Peyer's patch (tissue), 4 donors: ENCODE measurements at regions not wholly inside any gene's neighbourhood (a gene's known extent, or its start where the extent isn't known, plus 50 kb on each side); places are given as distances from the start of the nearest gene placed in this dataset.
"Not testable (repeated sequence)": the region's sequence is repeated elsewhere in the genome, so short reads cannot be mapped to it uniquely, and the experiment has no call there.

Source experiments
- DNase-seq, 3 donors: peaks; one replicate each; pipeline ENCODE4 v3.0.0-alpha.2; 2017 to 2019
- H3K27ac ChIP-seq, 4 donors: fragments of 200-600 bp; sonication (generic); one replicate each; pipeline ENCODE4 v1.5.1; 2016 to 2019
- H3K27me3 ChIP-seq, 2 donors: fragments of 200-600 bp; sonication (generic); one replicate each; pipeline ENCODE4 v1.5.1; 2019
- H3K36me3 ChIP-seq, 3 donors: fragments of 200-600 bp; sonication (generic); one replicate each; pipeline ENCODE4 v1.5.1; 2016 to 2019
- H3K4me1 ChIP-seq, 4 donors: fragments of 200-600 bp; sonication (generic); one replicate each; pipeline ENCODE4 v1.5.1; 2016 to 2019
- H3K4me3 ChIP-seq, 4 donors: fragments of 200-600 bp; sonication (generic); 1 replicate in 3 of 4; 2 replicates in 1 of 4; pipeline ENCODE4 v1.5.1; 2016 to 2019; ENCODE audit warnings: mild to moderate bottlenecking in 1 of 4
- H3K9me3 ChIP-seq, 4 donors: fragments of 200-600 bp; sonication (generic); one replicate each; pipeline ENCODE4 v1.5.1; 2016 to 2019; ENCODE audit warnings: mild to moderate bottlenecking in 1 of 4
- POLR2A ChIP-seq, 2 donors: fragments of 450-650 bp; IDR thresholded peaks; one replicate each; pipeline ENCODE4 v1.5.1; 2017; ENCODE audit warnings: antibody characterized with exemption in 2 of 2, mild to moderate bottlenecking in 2 of 2, moderate library complexity in 2 of 2
- TF ChIP-seq, protein P1 (sequence below), 6 experiments: fragments of 450-650 bp in 4 of 6; fragments of 200-600 bp in 2 of 6; sonication (generic) in 1 of 6; IDR thresholded peaks; one replicate each; pipeline ENCODE4 v1.5.1; 2017 to 2019; ENCODE audit warnings: antibody characterized with exemption in 6 of 6, mild to moderate bottlenecking in 3 of 6, moderate library complexity in 1 of 6

DNA sequence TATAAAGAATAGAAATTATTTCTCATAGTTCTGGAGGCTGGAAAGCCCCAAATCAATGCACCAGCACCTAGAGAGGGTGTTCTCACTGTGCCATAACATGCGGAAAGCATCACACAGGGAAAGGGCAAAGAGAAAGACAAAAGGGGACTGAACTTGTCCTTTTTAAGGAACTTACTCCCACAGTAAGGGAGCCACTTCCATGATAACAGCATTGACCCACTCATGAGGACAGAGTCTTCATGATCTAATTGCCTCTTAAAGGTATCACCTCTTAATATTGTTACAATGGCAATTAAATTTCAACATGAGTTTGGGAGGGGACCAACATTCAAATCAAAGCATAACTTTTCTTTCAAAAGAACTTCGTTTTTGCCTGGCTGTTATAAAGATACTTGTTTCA lies 582.2 kb upstream of the ARID1B start:
- Histone ChIP-seq H3K36me3 (no peaks in the 10 kb centered on the region), H3K4me3 (no peak overlapping the region), H3K27ac (no peak overlapping the region), H3K4me1 (no peaks in the 10 kb centered on the region), H3K27me3 (no peaks in the 10 kb centered on the region), H3K9me3 (no peaks in the 10 kb centered on the region)
- TF ChIP-seq, protein P1, sequence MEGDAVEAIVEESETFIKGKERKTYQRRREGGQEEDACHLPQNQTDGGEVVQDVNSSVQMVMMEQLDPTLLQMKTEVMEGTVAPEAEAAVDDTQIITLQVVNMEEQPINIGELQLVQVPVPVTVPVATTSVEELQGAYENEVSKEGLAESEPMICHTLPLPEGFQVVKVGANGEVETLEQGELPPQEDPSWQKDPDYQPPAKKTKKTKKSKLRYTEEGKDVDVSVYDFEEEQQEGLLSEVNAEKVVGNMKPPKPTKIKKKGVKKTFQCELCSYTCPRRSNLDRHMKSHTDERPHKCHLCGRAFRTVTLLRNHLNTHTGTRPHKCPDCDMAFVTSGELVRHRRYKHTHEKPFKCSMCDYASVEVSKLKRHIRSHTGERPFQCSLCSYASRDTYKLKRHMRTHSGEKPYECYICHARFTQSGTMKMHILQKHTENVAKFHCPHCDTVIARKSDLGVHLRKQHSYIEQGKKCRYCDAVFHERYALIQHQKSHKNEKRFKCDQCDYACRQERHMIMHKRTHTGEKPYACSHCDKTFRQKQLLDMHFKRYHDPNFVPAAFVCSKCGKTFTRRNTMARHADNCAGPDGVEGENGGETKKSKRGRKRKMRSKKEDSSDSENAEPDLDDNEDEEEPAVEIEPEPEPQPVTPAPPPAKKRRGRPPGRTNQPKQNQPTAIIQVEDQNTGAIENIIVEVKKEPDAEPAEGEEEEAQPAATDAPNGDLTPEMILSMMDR (IDR thresholded peaks at IDR 0.05) = no peak
- no peak for TF ChIP-seq POLR2A (IDR thresholded peaks at IDR 0.05)
- DNase-seq = no peak

DNA sequence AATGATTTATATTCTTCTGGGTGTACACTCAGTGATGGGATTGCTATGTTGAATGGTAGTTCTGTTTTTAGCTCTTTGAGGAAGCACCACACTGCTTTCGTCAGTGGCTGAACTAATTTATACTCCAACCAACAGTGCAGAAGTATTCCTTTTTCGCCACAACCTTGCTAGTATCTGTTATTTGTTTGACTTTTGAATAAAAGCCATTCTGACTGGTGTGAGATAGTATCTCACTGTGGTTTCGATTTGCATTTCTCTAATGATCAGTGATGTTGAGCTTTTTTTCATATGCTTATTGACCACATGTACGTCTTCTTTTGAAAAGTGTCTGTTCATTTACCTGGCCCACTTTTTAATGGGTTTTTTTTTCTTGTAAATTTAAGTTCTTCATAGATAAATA lies 583.8 kb upstream of the ARID1B start:
- no peaks in the 10 kb centered on the region for H3K4me1 ChIP-seq
- H3K4me3 ChIP-seq = no peak overlapping the region
- no peaks in the 10 kb centered on the region for H3K36me3 ChIP-seq
- DNase-seq = no peak
- no peak overlapping the region for H3K27ac ChIP-seq
- TF ChIP-seq, protein P1 (IDR thresholded peaks at IDR 0.05) = no peak
- no peak for TF ChIP-seq POLR2A (IDR thresholded peaks at IDR 0.05)
- no peaks in the 10 kb centered on the region for H3K9me3 ChIP-seq
- no peaks in the 10 kb centered on the region for H3K27me3 ChIP-seq

DNA sequence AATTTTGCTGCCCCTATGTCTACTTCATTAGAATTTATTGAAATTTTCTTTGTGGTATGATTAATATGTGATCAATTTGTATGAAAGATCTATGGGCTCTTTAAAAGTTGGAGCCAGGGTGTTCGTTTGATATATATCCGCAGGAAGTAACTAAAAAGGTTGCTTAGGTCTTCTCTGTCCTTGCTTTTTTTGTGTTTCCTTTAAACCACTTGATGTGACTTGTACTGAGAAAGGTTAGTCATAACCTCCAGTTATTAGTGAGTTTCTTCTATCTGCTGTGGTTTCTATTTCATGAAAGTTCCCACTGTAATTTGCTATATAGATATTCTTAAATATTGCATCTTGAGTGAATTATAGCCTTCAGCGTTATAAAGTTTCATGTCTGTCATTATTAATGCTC lies 585.3 kb upstream of the ARID1B start:
- H3K27me3 ChIP-seq = no peaks in the 10 kb centered on the region
- no peak for DNase-seq
- no peaks in the 10 kb centered on the region for H3K9me3 ChIP-seq
- no peaks in the 10 kb centered on the region for H3K36me3 ChIP-seq
- no peak for TF ChIP-seq POLR2A (IDR thresholded peaks at IDR 0.05)
- TF ChIP-seq, protein P1 (IDR thresholded peaks at IDR 0.05) = no peak
- no peaks in the 10 kb centered on the region for H3K4me1 ChIP-seq
- H3K4me3 ChIP-seq = no peak overlapping the region
- H3K27ac ChIP-seq = no peak overlapping the region

DNA sequence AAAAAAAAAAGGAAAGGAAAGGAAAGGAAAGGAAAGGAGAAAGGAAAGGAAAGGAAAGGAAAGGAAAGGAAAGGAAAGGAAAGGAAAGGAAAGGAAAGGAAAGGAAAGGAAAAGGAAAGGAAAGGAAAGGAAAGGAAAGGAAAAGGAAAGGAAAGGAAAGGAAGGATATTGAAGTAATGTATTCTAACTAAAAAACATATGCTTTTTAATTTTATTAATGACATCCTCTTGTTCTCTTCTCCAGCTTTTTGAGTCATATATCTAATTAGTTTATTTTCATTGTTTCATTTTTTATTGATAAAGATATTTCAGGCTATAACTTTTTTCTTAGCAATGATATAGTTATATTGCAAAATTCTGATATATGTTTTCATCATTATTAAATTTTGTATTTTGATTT lies 585.8 kb upstream of the ARID1B start:
- not testable (repeated sequence) for DNase-seq, H3K4me3 ChIP-seq, H3K36me3 ChIP-seq, H3K27me3 ChIP-seq, H3K27ac ChIP-seq, H3K4me1 ChIP-seq, H3K9me3 ChIP-seq

DNA sequence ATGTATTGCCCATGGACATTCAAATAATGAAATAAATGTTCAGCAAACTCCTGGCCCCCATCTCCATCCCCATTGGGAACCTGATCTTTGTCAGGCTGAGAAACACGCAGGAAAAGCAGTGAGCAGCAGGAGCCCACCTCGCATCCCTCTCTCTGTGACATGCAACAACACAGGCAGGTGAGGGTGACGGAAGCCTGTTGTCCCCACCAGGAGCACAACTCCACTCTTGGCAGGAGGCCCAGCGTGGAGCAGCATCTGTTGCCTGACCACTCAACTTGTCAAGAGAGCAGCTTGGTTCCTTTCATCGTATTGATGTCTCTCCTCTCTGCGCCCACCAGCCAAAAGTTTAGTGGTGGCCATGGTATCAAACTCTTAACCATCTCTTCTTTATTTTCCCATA lies 586.9 kb upstream of the ARID1B start:
- H3K4me3 ChIP-seq = no peak overlapping the region
- no peak for DNase-seq
- no peaks in the 10 kb centered on the region for H3K36me3 ChIP-seq
- H3K4me1 ChIP-seq = no peaks in the 10 kb centered on the region
- no peak overlapping the region for H3K27ac ChIP-seq
- no peaks in the 10 kb centered on the region for H3K27me3 ChIP-seq
- no peaks in the 10 kb centered on the region for H3K9me3 ChIP-seq
- no peak for TF ChIP-seq POLR2A (IDR thresholded peaks at IDR 0.05)
- TF ChIP-seq, protein P1 (IDR thresholded peaks at IDR 0.05) = no peak

DNA sequence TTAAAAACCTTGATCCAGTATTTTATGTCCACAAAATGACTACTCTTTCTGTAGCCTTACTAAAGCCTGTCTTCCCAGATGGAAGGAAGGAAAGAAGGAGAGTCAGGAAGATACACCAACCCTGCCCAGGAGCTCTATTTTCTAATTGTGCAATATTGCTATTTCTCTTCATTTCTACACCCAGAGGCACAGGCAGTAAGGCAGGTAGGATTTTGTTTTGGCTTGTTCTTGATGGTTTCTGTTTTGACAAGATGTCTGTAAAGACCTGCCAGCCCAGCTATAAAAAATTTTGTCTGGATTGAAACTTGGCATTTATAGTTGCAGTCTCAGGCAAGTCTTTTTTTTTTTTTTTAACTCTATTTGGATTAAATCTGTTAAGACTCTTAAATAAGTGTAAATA lies 587.5 kb upstream of the ARID1B start:
- no peaks in the 10 kb centered on the region for H3K36me3 ChIP-seq
- no peak for DNase-seq
- H3K4me1 ChIP-seq = no peaks in the 10 kb centered on the region
- H3K9me3 ChIP-seq = no peaks in the 10 kb centered on the region
- H3K4me3 ChIP-seq = no peak overlapping the region
- H3K27me3 ChIP-seq = no peaks in the 10 kb centered on the region
- H3K27ac ChIP-seq = no peak overlapping the region
- no peak for TF ChIP-seq POLR2A (IDR thresholded peaks at IDR 0.05)
- TF ChIP-seq, protein P1 (IDR thresholded peaks at IDR 0.05) = no peak
